ENCODE measurements at regions not wholly inside any gene's neighbourhood (a gene's known extent, or its start where the extent isn't known, plus 50 kb on each side); places are given as distances from the start of the nearest gene placed in this dataset.

GRCh38 chr20:54794110-54794509 lies 318.7 kb downstream of the DOK5 start:
- TF ChIP-seq CTCF (conservative IDR thresholded peaks at IDR 0.05 in 1 of 2, IDR thresholded peaks at IDR 0.05 in 1 of 2; ENCODE audit: low read depth in 1 of 2, low read length in 2 of 2) = no peak
- no peak for TF ChIP-seq EZH2 (IDR thresholded peaks at IDR 0.05; ENCODE audit: low read length, missing control alignments)

Data from fibroblast of lung (primary cell).